IMR-90 (cell line): ENCODE measurements at regions not wholly inside any gene's neighbourhood (a gene's known extent, or its start where the extent isn't known, plus 50 kb on each side); places are given as distances from the start of the nearest gene placed in this dataset.
A peak's percentile ranks its signal among the peaks of the same experiment; 100 is the strongest.

Experiments
- ATAC-seq: fragments of 200-7000 bp; cut with Tn5 transposase; 2 replicates; pipeline ENCODE4 v1.9.1; 2020; ENCODE audit warnings: low read depth, mild to moderate bottlenecking, moderate library complexity
- BruUV-seq: library from RNA; stranded (reverse); fragments of 400-500 nt; replicated peaks from 2 replicates; lab custom pipeline; 2021; lab: Mats Ljungman, UMichigan
- CTCF ChIA-PET: fragments of 300-600 bp; formaldehyde crosslinking; extraction: SDS; loops from one replicate; lab custom pipeline; 2021; ENCODE audit warnings: antibody characterized with exemption; lab: Yijun Ruan, JAX
- POLR2A ChIA-PET: fragments of 300-600 bp; sonication (Branson Sonifier 250); formaldehyde crosslinking; loops from one replicate; lab custom pipeline; 2022; ENCODE audit warnings: antibody characterized with exemption; ENCODE audit not compliant: unreplicated experiment; lab: Charles Lee
- DNase-seq: peaks from one replicate; pipeline ENCODE4 v3.0.0; 2013
- H2AFZ ChIP-seq: replicated peaks from 2 replicates; pipeline ENCODE3; 2013; ENCODE audit warnings: low read length, mild to moderate bottlenecking; ENCODE audit not compliant: poor library complexity
- H2AK5ac ChIP-seq: 2 replicates; pipeline ENCODE4 v1.6.1; 2013; ENCODE audit warnings: low read depth, low read length, inconsistent platforms
- H2AK9ac ChIP-seq: replicated peaks from 2 replicates; pipeline ENCODE3; 2013; ENCODE audit warnings: mild to moderate bottlenecking, low read depth, low read length, moderate library complexity; ENCODE audit not compliant: poor library complexity
- H2BK120ac ChIP-seq: 2 replicates; pipeline ENCODE4 v1.6.1; 2013; ENCODE audit warnings: low read depth, low read length, inconsistent platforms
- H2BK15ac ChIP-seq: 3 replicates; pipeline ENCODE4 v1.6.1; 2013; ENCODE audit warnings: low read depth, low read length, inconsistent platforms
- H2BK20ac ChIP-seq: 2 replicates; pipeline ENCODE4 v1.6.1; 2013; ENCODE audit warnings: low read depth, mild to moderate bottlenecking, inconsistent platforms, low read length, moderate library complexity
- H2BK5ac ChIP-seq: 2 replicates; pipeline ENCODE4 v1.6.1; 2013; ENCODE audit warnings: mild to moderate bottlenecking, low read depth, low read length, inconsistent platforms; ENCODE audit not compliant: poor library complexity, severe bottlenecking
- H3K14ac ChIP-seq: replicated peaks from 2 replicates; pipeline ENCODE4 v1.6.1; 2013; ENCODE audit warnings: low read depth, low read length, inconsistent platforms
- H3K18ac ChIP-seq: 2 replicates; pipeline ENCODE4 v1.6.1; 2013; ENCODE audit warnings: low read depth, low read length, control low read depth
- H3K23ac ChIP-seq: 2 replicates; pipeline ENCODE4 v1.6.1; 2013; ENCODE audit warnings: low read depth, low read length, inconsistent platforms
- H3K27ac ChIP-seq: 2 replicates; pipeline ENCODE4 v1.5.1; 2013; ENCODE audit warnings: mild to moderate bottlenecking, control low read depth, low read length; ENCODE audit not compliant: insufficient read depth
- H3K27me3 ChIP-seq: 2 replicates; pipeline ENCODE4 v1.6.1; 2013; ENCODE audit warnings: low read length; ENCODE audit not compliant: control insufficient read depth, insufficient read depth
- H3K36me3 ChIP-seq: 2 replicates; pipeline ENCODE4 v1.6.1; 2013; ENCODE audit warnings: low read length, mixed read lengths; ENCODE audit not compliant: control insufficient read depth, insufficient read depth
- H3K4ac ChIP-seq: 2 replicates; pipeline ENCODE4 v1.6.1; 2013; ENCODE audit warnings: low read depth, low read length, inconsistent platforms
- H3K4me1 ChIP-seq: 2 replicates; pipeline ENCODE4 v1.6.1; 2013; ENCODE audit warnings: low read length, mixed read lengths; ENCODE audit not compliant: control insufficient read depth, insufficient read depth
- H3K4me2 ChIP-seq: 2 replicates; pipeline ENCODE4 v1.6.1; 2013; ENCODE audit warnings: low read depth, mild to moderate bottlenecking, control low read depth, low read length, moderate library complexity
- H3K4me3 ChIP-seq: 2 replicates; pipeline ENCODE4 v1.5.1; 2013; ENCODE audit warnings: low read depth, mild to moderate bottlenecking, control low read depth, low read length, moderate library complexity; ENCODE audit not compliant: insufficient read depth
- H3K56ac ChIP-seq: 2 replicates; pipeline ENCODE4 v1.6.1; 2013; ENCODE audit warnings: low read length, inconsistent platforms; ENCODE audit not compliant: insufficient read depth; ENCODE audit errors: extremely low read depth
- H3K79me1 ChIP-seq, 2 experiments: 2 replicates each; pipeline ENCODE4 v1.6.1; 2013; ENCODE audit warnings: low read length in 2 of 2, inconsistent platforms in 1 of 2, low read depth in 1 of 2
- H3K9ac ChIP-seq: 2 replicates; pipeline ENCODE4 v1.6.1; 2013; ENCODE audit warnings: low read depth, low read length, control low read depth
- H3K9me1 ChIP-seq: 2 replicates; pipeline ENCODE4 v1.6.1; 2013; ENCODE audit warnings: low read length, inconsistent platforms; ENCODE audit not compliant: insufficient read depth
- H3K9me3 ChIP-seq: 2 replicates; pipeline ENCODE4 v1.6.1; 2013; ENCODE audit warnings: low read length; ENCODE audit not compliant: control insufficient read depth, insufficient read depth
- H4K20me1 ChIP-seq: 2 replicates; pipeline ENCODE4 v1.6.1; 2013; ENCODE audit warnings: low read length, inconsistent platforms; ENCODE audit not compliant: insufficient read depth
- H4K5ac ChIP-seq: 2 replicates; pipeline ENCODE4 v1.6.1; 2013; ENCODE audit warnings: mild to moderate bottlenecking, low read depth, low read length, control low read depth
- H4K8ac ChIP-seq, 2 experiments: 2 replicates each; pipeline ENCODE4 v1.6.1; 2013; ENCODE audit warnings: low read depth in 2 of 2, low read length in 2 of 2, control low read depth in 1 of 2, inconsistent platforms in 1 of 2
- H4K91ac ChIP-seq: 2 replicates; pipeline ENCODE4 v1.6.1; 2013; ENCODE audit warnings: low read depth, low read length, inconsistent platforms; ENCODE audit not compliant: insufficient read depth
- BHLHE40 ChIP-seq: fragments of 150-350 bp; IDR thresholded peaks from 2 replicates; pipeline ENCODE4 v1.6.1; 2016; ENCODE audit warnings: mild to moderate bottlenecking, low read depth, low read length
- CHD1 ChIP-seq: IDR thresholded peaks from 2 replicates; pipeline ENCODE4 v1.6.1; 2012; ENCODE audit warnings: low read depth, low read length, improper control_type of control experiment
- FOS ChIP-seq: fragments of 150-350 bp; IDR thresholded peaks from 2 replicates; pipeline ENCODE4 v1.6.1; 2016; ENCODE audit warnings: low read depth, low read length
- MAFK ChIP-seq: IDR thresholded peaks from 2 replicates; pipeline ENCODE4 v1.6.1; 2012; ENCODE audit warnings: low read depth, low read length, improper control_type of control experiment
- MAZ ChIP-seq: IDR thresholded peaks from 2 replicates; pipeline ENCODE4 v1.6.1; 2012; ENCODE audit warnings: low read depth, mild to moderate bottlenecking, low read length, improper control_type of control experiment, moderate library complexity, borderline replicate concordance
- MXI1 ChIP-seq: IDR thresholded peaks from 2 replicates; pipeline ENCODE4 v1.6.1; 2012; ENCODE audit warnings: low read depth, mild to moderate bottlenecking, low read length, moderate library complexity, borderline replicate concordance
- NFE2L2 ChIP-seq: fragments of 150-350 bp; IDR thresholded peaks from 2 replicates; pipeline ENCODE4 v1.6.1; 2016; ENCODE audit warnings: low read depth, mild to moderate bottlenecking, low read length
- POLR2A ChIP-seq: IDR thresholded peaks from 2 replicates; pipeline ENCODE4 v1.6.1; 2012; ENCODE audit warnings: mild to moderate bottlenecking, low read depth, low read length
- RAD21 ChIP-seq: IDR thresholded peaks from 2 replicates; pipeline ENCODE4 v1.6.1; 2012; ENCODE audit warnings: low read length, improper control_type of control experiment
- RCOR1 ChIP-seq: IDR thresholded peaks from 2 replicates; pipeline ENCODE4 v1.6.1; 2012; ENCODE audit warnings: mild to moderate bottlenecking, low read length, improper control_type of control experiment; ENCODE audit not compliant: insufficient replicate concordance
- RFX5 ChIP-seq: IDR thresholded peaks from 2 replicates; pipeline ENCODE4 v1.8.0; 2012; ENCODE audit warnings: low read depth, mild to moderate bottlenecking, low read length, moderate library complexity
- WGBS, 2 experiments: methylation state at CpG; one replicate each; pipeline versions ENCODE4 v1.1.5 to v1.1.7; 2013; ENCODE audit warnings: missing lambda C conversion rate in 2 of 2; ENCODE audit not compliant: insufficient read length in 1 of 2; ENCODE audit errors: extremely low coverage in 2 of 2; 5-methylcytosine and 5-hydroxymethylcytosine counted together
- dilution Hi-C: fragments of 300-500 bp; cut with HindIII; formaldehyde crosslinking; loops from one replicate; pipeline ENCODE4 v1.14.3; 2018; ENCODE audit warnings: low sequenced_read_pairs; ENCODE audit not compliant: unreplicated experiment
- in situ Hi-C: fragments of 300-500 bp; cut with MboI; formaldehyde crosslinking; loops from 3 replicates; pipeline ENCODE4 v1.14.3; 2019; ENCODE audit warnings: low sequenced_read_pairs, inconsistent platforms, mixed read lengths
- intact Hi-C: fragments of 100-400 bp; cut with micrococcal nuclease; formaldehyde crosslinking; loops from 2 replicates; pipeline ENCODE4 v1.10.0; 2022
- TF ChIP-seq, protein P1 (sequence below): fragments of 150-350 bp; IDR thresholded peaks from 2 replicates; pipeline ENCODE4 v1.6.1; 2017; ENCODE audit warnings: mild to moderate bottlenecking, antibody characterized with exemption, low read length, low read depth
- TF ChIP-seq, protein P2 (sequence below): conservative IDR thresholded peaks from 2 replicates; pipeline ENCODE4 v1.5.1; 2012; ENCODE audit warnings: mild to moderate bottlenecking, low read depth, low read length, improper control_type of control experiment

DNA sequence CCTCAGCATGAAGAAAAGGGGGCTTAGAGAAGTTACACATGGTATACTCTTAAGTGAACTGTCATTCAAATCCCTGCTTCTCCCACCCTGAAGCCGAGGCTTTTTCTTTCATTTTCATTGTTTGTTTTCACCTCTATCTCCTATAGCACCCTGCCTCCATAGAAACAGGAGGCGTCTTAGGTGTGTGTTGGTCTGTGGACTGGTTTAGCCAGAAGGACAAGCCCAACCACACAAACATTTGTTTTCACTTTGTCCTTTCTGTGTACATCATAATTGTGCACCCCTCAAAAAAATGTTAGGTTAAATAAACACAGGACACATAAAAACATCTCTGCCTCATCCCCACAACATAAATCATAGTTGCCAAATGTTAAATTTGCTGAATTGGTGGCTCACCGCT, 73.3 kb upstream of the UBE2E2 start:
- no peaks in the 10 kb centered on the region for H3K4me1 ChIP-seq
- ChIA-PET POLR2A (no interaction called here), CTCF (no interaction called here)
- WGBS, 2 experiments, result no CpG with 5 or more reads among the region's 3 CpGs
- no peak overlapping the region for H2BK20ac ChIP-seq
- in situ Hi-C loops (no loop called here), dilution Hi-C loops (no loop called here), intact Hi-C loops (no loop called here)
- H3K4me3 ChIP-seq, result no peak overlapping the region
- H2BK120ac ChIP-seq, result no peak overlapping the region
- no peak for TF ChIP-seq NFE2L2
- no peak for TF ChIP-seq MAFK
- TF ChIP-seq, protein P1, sequence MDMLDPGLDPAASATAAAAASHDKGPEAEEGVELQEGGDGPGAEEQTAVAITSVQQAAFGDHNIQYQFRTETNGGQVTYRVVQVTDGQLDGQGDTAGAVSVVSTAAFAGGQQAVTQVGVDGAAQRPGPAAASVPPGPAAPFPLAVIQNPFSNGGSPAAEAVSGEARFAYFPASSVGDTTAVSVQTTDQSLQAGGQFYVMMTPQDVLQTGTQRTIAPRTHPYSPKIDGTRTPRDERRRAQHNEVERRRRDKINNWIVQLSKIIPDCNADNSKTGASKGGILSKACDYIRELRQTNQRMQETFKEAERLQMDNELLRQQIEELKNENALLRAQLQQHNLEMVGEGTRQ, result no peak
- TF ChIP-seq, protein P2, sequence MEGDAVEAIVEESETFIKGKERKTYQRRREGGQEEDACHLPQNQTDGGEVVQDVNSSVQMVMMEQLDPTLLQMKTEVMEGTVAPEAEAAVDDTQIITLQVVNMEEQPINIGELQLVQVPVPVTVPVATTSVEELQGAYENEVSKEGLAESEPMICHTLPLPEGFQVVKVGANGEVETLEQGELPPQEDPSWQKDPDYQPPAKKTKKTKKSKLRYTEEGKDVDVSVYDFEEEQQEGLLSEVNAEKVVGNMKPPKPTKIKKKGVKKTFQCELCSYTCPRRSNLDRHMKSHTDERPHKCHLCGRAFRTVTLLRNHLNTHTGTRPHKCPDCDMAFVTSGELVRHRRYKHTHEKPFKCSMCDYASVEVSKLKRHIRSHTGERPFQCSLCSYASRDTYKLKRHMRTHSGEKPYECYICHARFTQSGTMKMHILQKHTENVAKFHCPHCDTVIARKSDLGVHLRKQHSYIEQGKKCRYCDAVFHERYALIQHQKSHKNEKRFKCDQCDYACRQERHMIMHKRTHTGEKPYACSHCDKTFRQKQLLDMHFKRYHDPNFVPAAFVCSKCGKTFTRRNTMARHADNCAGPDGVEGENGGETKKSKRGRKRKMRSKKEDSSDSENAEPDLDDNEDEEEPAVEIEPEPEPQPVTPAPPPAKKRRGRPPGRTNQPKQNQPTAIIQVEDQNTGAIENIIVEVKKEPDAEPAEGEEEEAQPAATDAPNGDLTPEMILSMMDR, result no peak
- no peak for TF ChIP-seq FOS
- no peak for TF ChIP-seq POLR2A
- TF ChIP-seq RCOR1, result no peak
- no peak for TF ChIP-seq CHD1
- TF ChIP-seq RAD21, result no peak
- no peak for TF ChIP-seq MXI1
- no peak for TF ChIP-seq MAZ
- TF ChIP-seq RFX5, result no peak
- no peak for TF ChIP-seq BHLHE40
- no peak overlapping the region for H3K4ac ChIP-seq
- H3K18ac ChIP-seq, result no peak overlapping the region
- BruUV-seq, result no TSS peak
- H3K4me2 ChIP-seq, result peak overlapping the region; percentile 93
- no peak overlapping the region for H4K91ac ChIP-seq
- H2BK15ac ChIP-seq, result no peak overlapping the region
- no peak overlapping the region for H3K9ac ChIP-seq
- no peak overlapping the region for H2AFZ ChIP-seq
- no peak overlapping the region for H4K5ac ChIP-seq
- H3K9me1 ChIP-seq, result no peaks in the 10 kb centered on the region
- DNase-seq, result no peak
- no peaks in the 10 kb centered on the region for H3K79me1 ChIP-seq
- ATAC-seq, result no peak; the same call in 1 of the 2 replicates
- peaks cover 2% of the 10 kb centered on the region; the same call in 1 of the 2 replicates for H3K27me3 ChIP-seq
- no peak overlapping the region for H3K56ac ChIP-seq
- H2BK5ac ChIP-seq, result no peak overlapping the region
- no peaks in the 10 kb centered on the region for H4K20me1 ChIP-seq
- no peaks in the 10 kb centered on the region for H3K36me3 ChIP-seq
- no peak overlapping the region for H3K27ac ChIP-seq
- no peak overlapping the region for H2AK9ac ChIP-seq
- H4K8ac ChIP-seq, result no peak overlapping the region
- H3K14ac ChIP-seq, result no peak overlapping the region
- no peaks in the 10 kb centered on the region for H3K9me3 ChIP-seq
- no peak overlapping the region for H3K23ac ChIP-seq
- no peak overlapping the region for H2AK5ac ChIP-seq
